SK-N-SH treated with all-trans-retinoic acid at 6 μM for 48 hours (cell line): ENCODE measurements at regions not wholly inside any gene's neighbourhood (a gene's known extent, or its start where the extent isn't known, plus 50 kb on each side); places are given as distances from the start of the nearest gene placed in this dataset.

ENCODE experiments used
- BACH2 ChIP-seq: fragments of 250-450 bp; sonication (Bioruptor Pico); IDR thresholded peaks from 2 replicates; pipeline ENCODE4 v1.9.0; 2021; ENCODE audit warnings: mild to moderate bottlenecking, borderline replicate concordance
- CSDC2 ChIP-seq: fragments of 250-450 bp; sonication (Bioruptor Pico); IDR thresholded peaks from 2 replicates; pipeline ENCODE4 v1.5.0; 2020; ENCODE audit warnings: mild to moderate bottlenecking, moderate library complexity
- ESRRG ChIP-seq: fragments of 250-450 bp; sonication (Bioruptor Pico); IDR thresholded peaks from 2 replicates; pipeline ENCODE4 v1.6.1; 2021; ENCODE audit warnings: mild to moderate bottlenecking
- TCF4 ChIP-seq: fragments of 250-450 bp; sonication (Bioruptor Pico); IDR thresholded peaks from 2 replicates; pipeline ENCODE4 v1.8.0; 2021; ENCODE audit warnings: mild to moderate bottlenecking, moderate library complexity, borderline replicate concordance
- TOX ChIP-seq: fragments of 250-450 bp; sonication (Bioruptor Pico); IDR thresholded peaks from 2 replicates; pipeline ENCODE4 v1.8.0; 2021; ENCODE audit warnings: mild to moderate bottlenecking, moderate library complexity, borderline replicate concordance
- ZFP3 ChIP-seq: fragments of 250-450 bp; sonication (Bioruptor Pico); IDR thresholded peaks from 2 replicates; pipeline ENCODE4 v1.5.0; 2020; ENCODE audit warnings: mild to moderate bottlenecking, moderate library complexity
- TF ChIP-seq, protein P1 (sequence below): fragments of 250-450 bp; sonication (Bioruptor Pico); IDR thresholded peaks from 2 replicates; pipeline ENCODE4 v1.8.0; 2021; ENCODE audit warnings: low read depth, mild to moderate bottlenecking, moderate library complexity, borderline replicate concordance

GRCh38 chrX:115388879-115389278 is 99.4 kb downstream of the LUZP4 start:
- TF ChIP-seq BACH2 (no peak), CSDC2 (CRISPR knock-in tag) (no peak), TOX (CRISPR knock-in tag) (no peak), ZFP3 (CRISPR knock-in tag) (no peak), TCF4 (CRISPR knock-in tag) (no peak), ESRRG (CRISPR knock-in tag) (no peak)
- TF ChIP-seq, protein P1, sequence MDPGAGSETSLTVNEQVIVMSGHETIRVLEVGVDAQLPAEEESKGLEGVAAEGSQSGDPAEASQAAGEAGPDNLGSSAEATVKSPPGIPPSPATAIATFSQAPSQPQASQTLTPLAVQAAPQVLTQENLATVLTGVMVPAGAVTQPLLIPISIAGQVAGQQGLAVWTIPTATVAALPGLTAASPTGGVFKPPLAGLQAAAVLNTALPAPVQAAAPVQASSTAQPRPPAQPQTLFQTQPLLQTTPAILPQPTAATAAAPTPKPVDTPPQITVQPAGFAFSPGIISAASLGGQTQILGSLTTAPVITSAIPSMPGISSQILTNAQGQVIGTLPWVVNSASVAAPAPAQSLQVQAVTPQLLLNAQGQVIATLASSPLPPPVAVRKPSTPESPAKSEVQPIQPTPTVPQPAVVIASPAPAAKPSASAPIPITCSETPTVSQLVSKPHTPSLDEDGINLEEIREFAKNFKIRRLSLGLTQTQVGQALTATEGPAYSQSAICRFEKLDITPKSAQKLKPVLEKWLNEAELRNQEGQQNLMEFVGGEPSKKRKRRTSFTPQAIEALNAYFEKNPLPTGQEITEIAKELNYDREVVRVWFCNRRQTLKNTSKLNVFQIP (CRISPR knock-in tag): no peak
